Inflammatory macrophage treated with lipopolysaccharide for 4 hours (primary cell): ENCODE measurements at regions not wholly inside any gene's neighbourhood (a gene's known extent, or its start where the extent isn't known, plus 50 kb on each side); places are given as distances from the start of the nearest gene placed in this dataset.

Experiments
- DNase-seq: peaks from one replicate; pipeline ENCODE4 v3.0.0-alpha.2; 2020

DNA sequence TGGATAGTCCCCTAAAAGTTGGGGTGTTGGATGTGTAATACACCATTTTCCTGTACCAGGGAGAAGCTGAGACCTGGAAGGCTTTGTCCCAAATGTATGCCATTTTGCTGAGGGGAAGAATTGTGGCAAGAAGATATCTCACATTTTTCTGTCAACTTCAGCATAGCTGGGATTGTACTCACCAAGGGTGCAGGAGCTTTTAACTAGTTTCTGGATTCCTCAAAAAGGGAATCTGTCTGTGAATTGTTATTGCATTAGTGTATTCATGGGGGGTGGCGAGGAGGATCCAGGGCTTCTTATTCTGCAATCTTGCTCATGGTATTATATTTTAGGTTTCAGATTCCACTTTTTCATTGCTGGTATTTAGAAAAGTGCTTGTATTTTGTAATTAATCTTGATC lies 208.2 kb upstream of the MYOCD start:
- no peak for DNase-seq

DNA sequence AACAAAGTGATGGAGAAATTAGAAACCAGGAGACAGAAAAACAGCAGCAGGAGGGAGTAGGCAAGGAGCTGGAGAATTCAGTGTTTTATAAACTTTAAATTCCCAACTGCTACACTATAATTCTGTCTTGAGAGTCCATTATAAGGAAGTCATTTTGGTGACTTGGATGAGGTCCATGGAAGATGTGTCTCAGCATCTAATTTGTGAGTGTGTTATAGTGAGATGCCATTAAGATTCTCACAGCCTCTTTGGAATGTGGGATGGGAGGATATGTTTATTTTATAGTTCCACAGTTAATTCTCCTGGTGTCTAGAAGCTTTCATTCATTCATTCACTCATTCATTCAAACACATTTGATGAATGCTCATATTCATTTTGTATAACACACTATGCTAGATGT lies 206.0 kb upstream of the MYOCD start:
- DNase-seq: no peak

- DNase-seq: no peak
Measured at GRCh38 chr17:12463102-12463501, 202.6 kb upstream of the MYOCD start.

GRCh38 chr17:12472252-12473173 lies 193.2 kb upstream of the MYOCD start:
- no peak for DNase-seq

- DNase-seq: no peak
Measured at GRCh38 chr17:12478311-12478710, 187.4 kb upstream of the MYOCD start.

DNA sequence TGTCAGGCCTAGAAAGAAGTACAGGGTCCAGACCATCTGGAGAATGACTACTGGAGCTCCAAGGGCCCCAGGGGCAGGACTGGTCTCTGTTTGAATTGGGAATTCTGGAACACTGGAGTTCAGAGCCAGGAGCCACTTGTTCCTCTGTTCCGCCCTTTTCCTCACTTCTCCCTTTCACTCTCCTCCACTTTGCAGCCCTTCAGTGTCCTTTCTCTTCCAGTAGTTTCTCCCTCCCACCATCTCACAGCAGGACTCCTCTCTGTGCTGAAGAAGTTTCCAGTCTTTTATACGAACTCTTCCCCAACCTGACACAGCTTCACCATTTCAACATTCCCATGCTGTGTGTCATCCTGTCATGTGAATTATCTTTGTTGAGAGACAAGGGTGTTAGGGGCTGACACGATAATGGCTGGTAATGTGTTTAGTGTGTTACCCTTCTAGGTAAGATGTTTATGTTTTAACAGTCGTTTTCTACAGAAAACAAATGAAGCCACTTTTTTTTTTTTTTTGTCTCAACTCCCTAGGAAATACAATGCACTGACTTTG lies 180.3 kb upstream of the MYOCD start:
- no peak for DNase-seq

DNA sequence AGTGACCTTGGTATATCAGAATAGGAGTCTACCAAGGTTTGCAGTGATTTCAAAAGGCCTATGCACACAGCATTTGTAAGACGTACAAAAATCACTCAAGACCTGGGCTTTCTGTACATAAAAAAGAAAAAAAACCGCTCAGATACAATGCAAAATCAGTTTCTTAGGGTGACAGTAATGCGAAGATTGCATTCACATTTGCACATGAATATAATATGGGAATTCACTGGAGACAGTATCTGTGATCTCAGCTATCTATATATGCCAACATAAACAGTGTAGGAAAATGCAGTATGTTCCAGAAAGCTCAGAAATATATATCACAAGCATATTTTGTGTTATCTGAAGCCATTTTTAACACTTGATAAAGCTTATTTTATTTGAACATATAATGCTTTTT lies 176.4 kb upstream of the MYOCD start:
- no peak for DNase-seq

GRCh38 chr17:12492450-12492849 lies 173.2 kb upstream of the MYOCD start:
- no peak for DNase-seq

DNA sequence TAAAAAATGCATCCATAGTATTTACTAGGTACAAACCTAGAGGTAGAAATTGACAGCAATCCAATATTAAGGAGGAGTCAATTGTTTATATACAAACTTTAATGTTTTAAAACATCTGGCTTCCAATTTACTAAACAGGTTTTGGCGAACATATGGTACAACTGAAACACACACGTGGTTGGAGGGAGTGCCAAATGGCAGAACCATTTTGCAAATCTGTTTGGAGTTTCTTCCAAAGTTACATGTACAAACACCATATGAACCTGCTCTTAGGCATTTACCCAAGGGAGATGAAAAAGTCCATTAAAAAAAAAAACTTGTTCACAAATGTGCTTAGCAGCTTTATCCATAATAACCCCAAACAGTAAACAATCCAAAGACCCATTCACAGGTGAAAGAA lies 159.8 kb upstream of the MYOCD start:
- DNase-seq: no peak

GRCh38 chr17:12507026-12507595 lies 158.6 kb upstream of the MYOCD start:
- DNase-seq: no peak

GRCh38 chr17:12509801-12510200 lies 155.9 kb upstream of the MYOCD start:
- DNase-seq: no peak

DNA sequence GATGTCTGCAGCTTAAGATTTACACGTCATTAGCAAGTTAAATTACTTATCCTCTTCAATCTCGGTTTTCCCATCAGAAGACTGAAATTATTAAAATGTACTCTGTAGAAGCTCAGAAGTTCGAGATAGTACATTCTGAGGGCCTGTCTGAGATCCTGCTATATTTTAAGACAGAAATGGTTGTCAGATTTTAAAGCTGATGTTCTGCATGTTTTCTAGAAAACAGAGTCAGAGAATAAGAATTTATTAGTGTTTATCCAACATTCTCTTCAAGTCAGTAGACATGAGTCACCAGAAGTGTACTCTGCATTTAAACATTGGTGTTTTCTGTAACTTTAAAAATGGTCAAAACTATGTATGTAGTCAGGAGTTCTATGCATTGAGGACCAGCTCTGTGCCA lies 155.2 kb upstream of the MYOCD start:
- DNase-seq: no peak

DNA sequence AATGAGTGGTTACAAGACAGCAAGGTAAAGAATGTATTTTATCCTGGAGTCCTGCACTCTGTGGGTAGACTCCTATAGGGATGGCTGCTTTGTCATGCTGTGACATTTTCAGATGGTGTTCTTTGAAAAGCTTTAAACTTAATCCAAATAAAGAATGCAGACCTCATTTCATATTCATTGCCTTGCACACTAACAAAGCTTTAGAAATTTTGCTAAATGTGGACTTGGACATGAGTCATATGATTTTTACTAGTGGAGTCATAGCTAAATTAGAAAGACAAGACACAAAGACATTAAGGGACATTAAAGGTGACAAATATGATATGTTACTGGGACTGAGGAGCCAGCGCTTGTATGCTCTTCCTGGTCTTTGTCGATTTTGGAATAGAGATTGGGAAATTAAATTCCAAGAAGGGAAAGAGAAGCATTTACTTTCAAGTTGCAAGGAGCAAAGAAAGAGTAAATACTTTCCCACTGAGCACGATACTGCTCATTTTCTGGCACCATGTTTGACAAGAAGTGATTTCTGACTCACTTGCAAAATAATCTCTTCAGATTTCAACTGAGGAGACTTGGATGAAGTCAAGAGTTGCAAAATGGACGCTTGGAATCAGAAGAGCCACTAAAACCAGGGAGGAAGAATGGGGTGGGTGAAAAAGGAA lies 152.9 kb upstream of the MYOCD start:
- no peak for DNase-seq

GRCh38 chr17:12514596-12514995 lies 151.1 kb upstream of the MYOCD start:
- DNase-seq: no peak

DNA sequence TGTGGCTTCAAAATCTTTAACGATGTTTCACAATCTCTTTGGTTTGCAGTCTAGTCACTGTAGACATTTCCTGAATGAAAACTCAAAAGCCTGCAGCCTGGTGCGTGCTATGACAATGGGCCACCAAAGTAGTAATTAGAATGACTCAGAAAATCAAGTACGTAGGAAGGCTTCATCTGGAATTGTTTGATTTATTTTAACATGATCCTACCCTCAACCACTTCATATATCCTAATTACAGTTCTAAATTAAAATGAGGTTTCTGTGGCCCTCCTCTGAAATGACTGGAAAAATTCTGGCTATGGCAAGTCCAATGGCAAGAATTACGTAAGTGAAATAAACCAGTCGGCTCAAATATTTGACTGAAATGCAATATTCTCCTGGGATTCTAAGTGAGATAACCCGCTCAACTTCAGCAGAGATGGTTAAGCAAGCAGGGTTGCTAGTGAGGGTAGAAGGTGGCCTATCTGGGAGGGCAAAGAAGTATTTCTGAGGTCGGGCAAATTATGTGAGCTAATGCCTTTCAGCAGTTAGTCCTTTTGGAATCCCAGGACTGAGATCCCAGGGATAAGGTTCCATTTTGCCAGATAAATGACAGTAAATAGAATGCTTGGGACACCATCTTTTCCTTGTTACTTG lies 145.6 kb upstream of the MYOCD start:
- no peak for DNase-seq

DNA sequence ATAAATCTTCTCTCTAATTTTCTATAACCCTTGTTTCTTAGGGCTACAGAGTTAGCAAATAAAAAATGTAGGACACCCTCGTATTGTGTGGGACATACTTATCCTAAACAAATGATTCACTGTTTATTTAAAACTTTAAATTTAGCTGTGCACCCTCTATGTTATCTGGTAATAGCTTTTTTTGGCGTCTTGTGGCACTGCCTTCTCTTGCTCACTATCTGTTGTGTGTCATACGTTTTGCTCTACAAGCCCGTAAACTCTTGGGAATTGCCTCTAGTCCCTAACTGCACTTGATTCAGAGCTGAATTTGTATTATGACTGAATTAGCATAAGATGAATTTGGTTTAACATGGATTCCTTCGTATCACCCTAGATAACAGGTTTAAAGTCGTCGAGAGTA lies 144.3 kb upstream of the MYOCD start:
- DNase-seq: no peak

- no peak for DNase-seq
Measured at GRCh38 chr17:12522336-12522735, 143.4 kb upstream of the MYOCD start.

- no peak for DNase-seq
Measured at GRCh38 chr17:12522743-12523183, 142.9 kb upstream of the MYOCD start.

GRCh38 chr17:12523244-12523643 lies 142.4 kb upstream of the MYOCD start:
- no peak for DNase-seq

DNA sequence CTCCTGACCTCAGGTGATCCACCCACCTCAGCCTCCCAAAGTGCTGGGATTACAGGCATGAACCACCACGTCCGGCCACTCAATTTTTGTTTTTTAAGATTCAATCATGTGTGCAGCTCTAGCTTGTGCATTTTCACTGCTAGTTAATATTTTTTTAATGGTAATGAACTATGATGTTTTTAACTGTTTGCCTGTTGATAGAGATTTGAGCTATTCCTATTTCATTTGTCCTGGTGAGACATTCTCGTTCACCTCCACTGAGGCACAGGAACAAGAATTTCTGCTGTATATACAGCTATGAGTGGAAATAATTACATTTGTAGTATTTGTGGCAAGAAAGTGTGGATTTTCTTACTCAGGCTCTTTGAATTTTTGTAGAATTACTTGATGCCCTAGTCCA lies 137.7 kb upstream of the MYOCD start:
- no peak for DNase-seq

- DNase-seq: no peak
Measured at GRCh38 chr17:12530161-12530560, 135.5 kb upstream of the MYOCD start.

DNA sequence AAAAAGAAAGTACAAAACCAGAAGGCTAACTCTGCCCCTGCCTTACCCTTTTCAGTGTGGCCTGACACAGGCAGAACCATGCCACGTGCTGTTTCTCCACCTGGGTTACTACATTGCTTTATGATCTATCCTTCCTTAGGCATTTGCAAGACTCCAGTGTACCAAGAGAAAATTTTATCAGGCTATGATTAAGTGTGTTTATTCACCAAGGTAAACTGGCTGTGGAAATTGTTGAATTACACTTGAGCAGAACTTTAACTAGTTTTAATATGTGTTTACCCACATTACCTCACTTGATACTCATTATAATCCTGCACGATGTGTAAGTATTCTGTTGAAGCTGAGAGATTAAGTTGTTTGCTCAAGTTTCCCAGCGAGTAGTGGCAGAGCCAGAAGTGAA lies 129.7 kb upstream of the MYOCD start:
- no peak for DNase-seq

- no peak for DNase-seq
Measured at GRCh38 chr17:12536472-12536871, 129.2 kb upstream of the MYOCD start.
